HepG2 (cell line): ENCODE measurements at regions not wholly inside any gene's neighbourhood (a gene's known extent, or its start where the extent isn't known, plus 50 kb on each side); places are given as distances from the start of the nearest gene placed in this dataset.

Source experiments
- ARHGAP35 ChIP-seq: sonication (generic); formaldehyde crosslinking; IDR thresholded peaks from 2 replicates; pipeline ENCODE4 v1.9.0; 2022; ENCODE audit warnings: mild to moderate bottlenecking, inconsistent platforms, moderate library complexity, missing genetic modification reagents, borderline replicate concordance
- ARNT2 ChIP-seq: sonication (generic); formaldehyde crosslinking; IDR thresholded peaks from 2 replicates; pipeline ENCODE4 v1.8.0; 2022; ENCODE audit warnings: mild to moderate bottlenecking, low read depth, missing genetic modification reagents, moderate library complexity
- ARNTL ChIP-seq: sonication (generic); formaldehyde crosslinking; IDR thresholded peaks from 2 replicates; pipeline ENCODE4 v1.4.0; 2020; ENCODE audit warnings: mild to moderate bottlenecking, missing genetic modification reagents
- ATRX ChIP-seq: sonication (generic); formaldehyde crosslinking; IDR thresholded peaks from 2 replicates; pipeline ENCODE4 v1.4.0; 2020; ENCODE audit warnings: missing genetic modification reagents, borderline replicate concordance
- BRCA1 ChIP-seq: sonication (generic); formaldehyde crosslinking; IDR thresholded peaks from 2 replicates; pipeline ENCODE4 v1.4.0; 2020; ENCODE audit warnings: missing genetic modification reagents
- DNMT1 ChIP-seq: sonication (generic); formaldehyde crosslinking; IDR thresholded peaks from 2 replicates; pipeline ENCODE4 v1.5.1; 2020; ENCODE audit warnings: mild to moderate bottlenecking, missing genetic modification reagents
- EZH2 ChIP-seq: conservative IDR thresholded peaks from 2 replicates; pipeline ENCODE4 v1.6.1; 2012; ENCODE audit warnings: mild to moderate bottlenecking, low read depth, low read length, moderate library complexity
- HIC2 ChIP-seq: sonication (generic); formaldehyde crosslinking; IDR thresholded peaks from 2 replicates; pipeline ENCODE4 v1.9.0; 2022; ENCODE audit warnings: low read depth, missing genetic modification reagents
- HNF4A ChIP-seq: sonication (generic); formaldehyde crosslinking; IDR thresholded peaks from 2 replicates; pipeline ENCODE4 v1.4.0; 2020; ENCODE audit warnings: missing genetic modification reagents
- IRF2 ChIP-seq: IDR thresholded peaks from 2 replicates; pipeline ENCODE4 v1.6.1; 2018; ENCODE audit warnings: missing genetic modification reagents, missing compliant biosample characterization
- KDM6A ChIP-seq: IDR thresholded peaks from 2 replicates; pipeline ENCODE4 v1.6.1; 2016; ENCODE audit warnings: low read depth
- RBAK ChIP-seq: sonication (generic); formaldehyde crosslinking; IDR thresholded peaks from 2 replicates; pipeline ENCODE4 v1.5.1; 2020; ENCODE audit warnings: mild to moderate bottlenecking, missing genetic modification reagents
- RCOR2 ChIP-seq: IDR thresholded peaks from 2 replicates; pipeline ENCODE4 v1.6.1; 2016; ENCODE audit warnings: missing biosample characterization, missing genetic modification reagents
- REXO4 ChIP-seq: sonication (generic); formaldehyde crosslinking; IDR thresholded peaks from 2 replicates; pipeline ENCODE4 v1.8.0; 2022; ENCODE audit warnings: missing genetic modification reagents, mild to moderate bottlenecking, borderline replicate concordance
- RXRA ChIP-seq: sonication (generic); formaldehyde crosslinking; IDR thresholded peaks from 2 replicates; pipeline ENCODE4 v1.5.1; 2020; ENCODE audit warnings: missing genetic modification reagents
- ZBTB33 ChIP-seq: sonication (generic); formaldehyde crosslinking; IDR thresholded peaks from 2 replicates; pipeline ENCODE4 v1.4.0; 2020; ENCODE audit warnings: missing genetic modification reagents
- ZBTB39 ChIP-seq: sonication (generic); formaldehyde crosslinking; IDR thresholded peaks from 2 replicates; pipeline ENCODE4 v1.5.0; 2020; ENCODE audit warnings: missing genetic modification reagents
- ZFP37 ChIP-seq: sonication (generic); formaldehyde crosslinking; IDR thresholded peaks from 2 replicates; pipeline ENCODE4 v1.4.0; 2020; ENCODE audit warnings: missing genetic modification reagents, borderline replicate concordance
- ZHX1 ChIP-seq: sonication (generic); formaldehyde crosslinking; IDR thresholded peaks from 2 replicates; pipeline ENCODE4 v1.8.1; 2022; ENCODE audit warnings: low read depth, mild to moderate bottlenecking, missing genetic modification reagents
- ZKSCAN5 ChIP-seq: sonication (generic); formaldehyde crosslinking; IDR thresholded peaks from 2 replicates; pipeline ENCODE4 v1.5.1; 2020; ENCODE audit warnings: mild to moderate bottlenecking, missing genetic modification reagents
- ZMYM3 ChIP-seq: sonication (generic); formaldehyde crosslinking; IDR thresholded peaks from 2 replicates; pipeline ENCODE4 v1.5.1; 2020; ENCODE audit warnings: mild to moderate bottlenecking, missing genetic modification reagents
- ZNF12 ChIP-seq: sonication (generic); formaldehyde crosslinking; IDR thresholded peaks from 2 replicates; pipeline ENCODE4 v1.5.0; 2020; ENCODE audit warnings: missing genetic modification reagents
- ZNF160 ChIP-seq: sonication (generic); formaldehyde crosslinking; IDR thresholded peaks from 2 replicates; pipeline ENCODE4 v1.8.0; 2022; ENCODE audit warnings: mild to moderate bottlenecking, inconsistent platforms, missing genetic modification reagents
- ZNF691 ChIP-seq: sonication (generic); formaldehyde crosslinking; IDR thresholded peaks from 2 replicates; pipeline ENCODE4 v1.4.0; 2020; ENCODE audit warnings: missing genetic modification reagents, low read depth, mild to moderate bottlenecking, borderline replicate concordance

GRCh38 chr2:175605640-175606009 lies 396.4 kb downstream of the LNPK start (continued):
- no peak for TF ChIP-seq ZBTB39 (CRISPR knock-in tag)
- no peak; the same call in 1 of the 2 replicates for TF ChIP-seq HIC2
- no peak for TF ChIP-seq ARNT2
- TF ChIP-seq ZHX1 (CRISPR knock-in tag) = no peak
- no peak for TF ChIP-seq ZFP37 (CRISPR knock-in tag)
- TF ChIP-seq ARHGAP35 = no peak
- no peak for TF ChIP-seq ARNTL
- no peak for TF ChIP-seq ZBTB33
- no peak for TF ChIP-seq ZNF691 (CRISPR knock-in tag)
- TF ChIP-seq HNF4A (CRISPR knock-in tag) = peak; percentile 63
- no peak for TF ChIP-seq ZNF160 (CRISPR knock-in tag)
- TF ChIP-seq RBAK (CRISPR knock-in tag) = no peak
- TF ChIP-seq REXO4 (CRISPR knock-in tag) = no peak
- TF ChIP-seq IRF2 (CRISPR knock-in tag) = peak; percentile 51; the same call in 1 of the 2 replicates
- TF ChIP-seq KDM6A (CRISPR knock-in tag) = peak; percentile 84
- TF ChIP-seq RCOR2 (CRISPR knock-in tag) = no peak
- no peak for TF ChIP-seq DNMT1
- no peak for TF ChIP-seq ZKSCAN5 (CRISPR knock-in tag)
- TF ChIP-seq EZH2 = no peak
- no peak for TF ChIP-seq ZMYM3 (CRISPR knock-in tag)
- TF ChIP-seq ATRX (CRISPR knock-in tag) = no peak
- TF ChIP-seq ZNF12 (CRISPR knock-in tag) = no peak
- no peak for TF ChIP-seq BRCA1 (CRISPR knock-in tag)
- TF ChIP-seq RXRA = no peak
